ENCODE measurements at regions not wholly inside any gene's neighbourhood (a gene's known extent, or its start where the extent isn't known, plus 50 kb on each side); places are given as distances from the start of the nearest gene placed in this dataset.

DNA sequence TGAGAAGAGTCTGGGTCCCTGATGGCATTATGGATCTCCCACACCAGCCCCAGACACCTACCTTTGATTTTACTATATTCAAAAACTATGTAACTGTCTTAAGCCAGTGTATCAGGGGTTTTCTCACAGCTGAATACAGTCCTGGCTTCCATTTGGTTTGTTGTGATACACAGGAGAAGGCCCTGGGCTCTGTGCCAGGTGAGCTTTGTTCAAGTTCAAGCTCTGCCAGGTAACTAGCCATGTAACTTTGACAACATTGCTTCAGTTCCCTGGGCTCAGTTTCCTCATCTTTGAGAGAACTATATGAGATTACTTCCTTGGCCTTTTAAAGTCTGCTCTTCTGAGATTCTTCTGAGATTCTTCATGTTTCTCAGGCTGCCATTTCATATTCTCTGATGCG lies 327.5 kb upstream of the TENM4 start:
- TF ChIP-seq, protein P1, sequence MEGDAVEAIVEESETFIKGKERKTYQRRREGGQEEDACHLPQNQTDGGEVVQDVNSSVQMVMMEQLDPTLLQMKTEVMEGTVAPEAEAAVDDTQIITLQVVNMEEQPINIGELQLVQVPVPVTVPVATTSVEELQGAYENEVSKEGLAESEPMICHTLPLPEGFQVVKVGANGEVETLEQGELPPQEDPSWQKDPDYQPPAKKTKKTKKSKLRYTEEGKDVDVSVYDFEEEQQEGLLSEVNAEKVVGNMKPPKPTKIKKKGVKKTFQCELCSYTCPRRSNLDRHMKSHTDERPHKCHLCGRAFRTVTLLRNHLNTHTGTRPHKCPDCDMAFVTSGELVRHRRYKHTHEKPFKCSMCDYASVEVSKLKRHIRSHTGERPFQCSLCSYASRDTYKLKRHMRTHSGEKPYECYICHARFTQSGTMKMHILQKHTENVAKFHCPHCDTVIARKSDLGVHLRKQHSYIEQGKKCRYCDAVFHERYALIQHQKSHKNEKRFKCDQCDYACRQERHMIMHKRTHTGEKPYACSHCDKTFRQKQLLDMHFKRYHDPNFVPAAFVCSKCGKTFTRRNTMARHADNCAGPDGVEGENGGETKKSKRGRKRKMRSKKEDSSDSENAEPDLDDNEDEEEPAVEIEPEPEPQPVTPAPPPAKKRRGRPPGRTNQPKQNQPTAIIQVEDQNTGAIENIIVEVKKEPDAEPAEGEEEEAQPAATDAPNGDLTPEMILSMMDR (IDR thresholded peaks at IDR 0.05) = no peak
- no peak for TF ChIP-seq POLR2A (IDR thresholded peaks at IDR 0.05)
- no peak for TF ChIP-seq POLR2AphosphoS5 (IDR thresholded peaks at IDR 0.05)
- no peak for TF ChIP-seq EP300 (IDR thresholded peaks at IDR 0.05)
